ENCODE measurements at regions not wholly inside any gene's neighbourhood (a gene's known extent, or its start where the extent isn't known, plus 50 kb on each side); places are given as distances from the start of the nearest gene placed in this dataset.

- H3K27ac ChIP-seq (ENCODE audit: insufficient read depth, low read depth, low read length, poor library complexity, severe bottlenecking), result no peak overlapping the region
- H3K4me1 ChIP-seq (ENCODE audit: control insufficient read depth, insufficient read depth, low read length), result no peaks in the 10 kb centered on the region
- WGBS, 2 experiments, result 92 to 99% methylated on average over 1 to 2 of the region's 2 CpGs
- no peaks in the 10 kb centered on the region for H3K36me3 ChIP-seq (ENCODE audit: control insufficient read depth, insufficient read depth, low read length)
- no peaks in the 10 kb centered on the region for H3K27me3 ChIP-seq (ENCODE audit: control insufficient read depth, insufficient read depth, low read length, poor library complexity, severe bottlenecking)
- H3K9me3 ChIP-seq (ENCODE audit: control insufficient read depth, low read length), result no peaks in the 10 kb centered on the region
- H3K4me3 ChIP-seq (ENCODE audit: insufficient read depth, low read depth, low read length), result no peak overlapping the region
These were observed 472.8 kb downstream of the CCDC171 start for GRCh38 chr9:16025627-16026026.

DNA sequence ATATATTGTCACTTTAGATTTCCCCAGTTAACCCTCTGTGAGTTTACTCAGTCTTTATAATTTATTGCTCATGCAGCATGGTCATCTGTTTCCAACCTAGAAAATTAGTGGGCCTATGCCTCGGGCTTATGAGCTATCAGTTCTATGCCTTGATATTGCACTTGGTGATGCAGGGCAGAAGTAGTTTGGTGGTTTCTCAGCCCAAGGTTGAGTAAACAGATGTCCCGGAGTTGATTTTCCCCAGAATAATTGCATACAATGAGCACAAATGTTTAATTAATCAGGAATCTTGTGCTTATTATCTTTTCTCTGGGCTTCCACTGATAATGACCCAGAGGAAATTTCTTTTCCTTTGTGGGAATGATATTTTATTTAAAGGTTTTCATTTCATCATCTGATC is 474.0 kb downstream of the CCDC171 start:
- WGBS, 2 experiments, result 97 to 100% methylated on average over 2 of the region's 2 CpGs
- Histone ChIP-seq H3K9me3 (ENCODE audit: control insufficient read depth, low read length) (no peaks in the 10 kb centered on the region), H3K27me3 (ENCODE audit: control insufficient read depth, insufficient read depth, low read length, poor library complexity, severe bottlenecking) (no peaks in the 10 kb centered on the region), H3K4me1 (ENCODE audit: control insufficient read depth, insufficient read depth, low read length) (no peaks in the 10 kb centered on the region), H3K4me3 (ENCODE audit: insufficient read depth, low read depth, low read length) (no peak overlapping the region), H3K36me3 (ENCODE audit: control insufficient read depth, insufficient read depth, low read length) (no peaks in the 10 kb centered on the region), H3K27ac (ENCODE audit: insufficient read depth, low read depth, low read length, poor library complexity, severe bottlenecking) (no peak overlapping the region)

DNA sequence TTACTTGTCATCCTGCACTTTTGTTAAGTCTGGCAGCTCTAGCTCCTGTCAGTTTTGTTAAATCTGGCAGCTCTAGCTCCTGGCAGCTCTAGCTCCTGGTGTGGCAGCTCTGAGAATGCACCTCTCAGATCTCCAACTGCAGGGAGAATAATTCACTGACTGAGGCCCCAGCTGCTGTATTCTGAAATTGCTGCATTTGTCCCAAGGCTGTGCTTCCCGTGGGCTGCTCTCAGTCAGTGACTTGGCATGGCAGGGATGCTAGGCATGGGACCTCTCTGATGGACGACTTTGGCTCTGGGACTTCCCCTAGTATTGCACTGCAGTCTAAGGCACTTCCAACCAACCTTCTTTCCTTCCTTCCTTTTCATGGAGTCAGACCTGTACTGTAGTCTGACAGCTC is 475.7 kb downstream of the CCDC171 start:
- no peak overlapping the region for H3K4me3 ChIP-seq (ENCODE audit: insufficient read depth, low read depth, low read length)
- no peaks in the 10 kb centered on the region for H3K4me1 ChIP-seq (ENCODE audit: control insufficient read depth, insufficient read depth, low read length)
- H3K9me3 ChIP-seq (ENCODE audit: control insufficient read depth, low read length), result no peaks in the 10 kb centered on the region
- H3K27me3 ChIP-seq (ENCODE audit: control insufficient read depth, insufficient read depth, low read length, poor library complexity, severe bottlenecking), result no peaks in the 10 kb centered on the region
- no peak overlapping the region for H3K27ac ChIP-seq (ENCODE audit: insufficient read depth, low read depth, low read length, poor library complexity, severe bottlenecking)
- WGBS, 2 experiments, result 83 to 89% methylated on average over 2 of the region's 2 CpGs
- no peaks in the 10 kb centered on the region for H3K36me3 ChIP-seq (ENCODE audit: control insufficient read depth, insufficient read depth, low read length)

DNA sequence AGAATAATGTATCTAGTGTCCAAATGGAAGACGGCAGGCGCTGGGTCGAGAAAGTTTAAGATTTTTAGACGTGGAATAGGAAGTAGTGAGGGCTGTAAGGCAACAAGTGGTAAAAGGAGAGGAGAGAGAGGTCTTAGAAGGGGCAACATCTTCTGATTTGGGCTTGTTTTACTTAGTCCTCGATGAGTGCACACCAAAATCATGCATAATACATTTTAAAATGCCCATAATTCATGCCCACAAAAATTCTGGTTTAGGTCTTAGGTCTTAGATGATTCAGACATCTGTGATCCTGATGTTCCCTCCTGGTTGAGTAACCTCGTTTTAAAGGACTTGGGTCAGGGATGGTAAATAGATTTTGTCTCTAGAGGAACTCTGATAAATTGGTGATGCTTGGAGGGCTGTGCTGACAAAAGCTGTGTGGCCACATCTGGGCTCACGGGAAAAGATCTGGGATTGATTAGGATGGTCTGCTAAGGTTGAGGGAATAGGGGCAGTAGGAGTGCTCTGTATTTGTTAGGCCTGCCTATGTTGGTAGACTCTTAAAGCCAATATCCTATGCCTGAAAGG is 476.3 kb downstream of the CCDC171 start:
- H3K27ac ChIP-seq (ENCODE audit: insufficient read depth, low read depth, low read length, poor library complexity, severe bottlenecking), result no peak overlapping the region
- H3K27me3 ChIP-seq (ENCODE audit: control insufficient read depth, insufficient read depth, low read length, poor library complexity, severe bottlenecking), result no peaks in the 10 kb centered on the region
- no peak overlapping the region for H3K4me3 ChIP-seq (ENCODE audit: insufficient read depth, low read depth, low read length)
- H3K4me1 ChIP-seq (ENCODE audit: control insufficient read depth, insufficient read depth, low read length), result no peaks in the 10 kb centered on the region
- WGBS, 2 experiments, result 93 to 94% methylated on average over 6 to 7 of the region's 7 CpGs
- no peaks in the 10 kb centered on the region for H3K36me3 ChIP-seq (ENCODE audit: control insufficient read depth, insufficient read depth, low read length)
- no peaks in the 10 kb centered on the region for H3K9me3 ChIP-seq (ENCODE audit: control insufficient read depth, low read length)

- H3K4me3 ChIP-seq (ENCODE audit: insufficient read depth, low read depth, low read length), result no peak overlapping the region
- WGBS, 2 experiments, result 88 to 91% methylated on average over 2 to 3 of the region's 3 CpGs
- H3K27ac ChIP-seq (ENCODE audit: insufficient read depth, low read depth, low read length, poor library complexity, severe bottlenecking), result no peak overlapping the region
- H3K27me3 ChIP-seq (ENCODE audit: control insufficient read depth, insufficient read depth, low read length, poor library complexity, severe bottlenecking), result no peaks in the 10 kb centered on the region
- no peaks in the 10 kb centered on the region for H3K4me1 ChIP-seq (ENCODE audit: control insufficient read depth, insufficient read depth, low read length)
- no peaks in the 10 kb centered on the region for H3K9me3 ChIP-seq (ENCODE audit: control insufficient read depth, low read length)
- H3K36me3 ChIP-seq (ENCODE audit: control insufficient read depth, insufficient read depth, low read length), result no peaks in the 10 kb centered on the region
These were observed 477.0 kb downstream of the CCDC171 start for GRCh38 chr9:16029796-16030363.

GRCh38 chr9:16030528-16031185 is 477.8 kb downstream of the CCDC171 start:
- Histone ChIP-seq H3K36me3 (ENCODE audit: control insufficient read depth, insufficient read depth, low read length) (no peaks in the 10 kb centered on the region), H3K4me3 (ENCODE audit: insufficient read depth, low read depth, low read length) (no peak overlapping the region), H3K9me3 (ENCODE audit: control insufficient read depth, low read length) (no peaks in the 10 kb centered on the region), H3K27me3 (ENCODE audit: control insufficient read depth, insufficient read depth, low read length, poor library complexity, severe bottlenecking) (no peaks in the 10 kb centered on the region), H3K4me1 (ENCODE audit: control insufficient read depth, insufficient read depth, low read length) (no peaks in the 10 kb centered on the region), H3K27ac (ENCODE audit: insufficient read depth, low read depth, low read length, poor library complexity, severe bottlenecking) (no peak overlapping the region)
- 88 to 89% methylated on average over 8 of the region's 8 CpGs for WGBS, 2 experiments

DNA sequence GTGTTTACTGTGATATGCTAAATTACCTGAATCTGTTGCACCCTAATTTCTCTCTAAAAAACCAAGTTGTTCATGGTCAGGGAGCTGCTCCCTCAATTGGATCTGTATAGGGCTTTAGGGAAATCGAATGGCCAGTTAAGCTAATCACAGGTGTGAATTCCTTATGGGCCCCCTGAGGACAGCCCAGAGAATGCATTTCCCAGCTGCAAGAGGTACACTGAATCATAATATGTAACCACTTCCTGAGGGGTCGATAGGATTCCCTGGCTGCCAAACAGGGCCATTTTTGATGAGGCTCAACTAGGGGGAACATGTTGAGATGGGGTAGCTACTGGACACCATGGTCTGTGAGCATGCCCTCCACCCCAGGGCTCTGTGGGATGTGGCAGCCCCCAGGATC is 478.6 kb downstream of the CCDC171 start:
- no peak overlapping the region for H3K27ac ChIP-seq (ENCODE audit: insufficient read depth, low read depth, low read length, poor library complexity, severe bottlenecking)
- no peaks in the 10 kb centered on the region for H3K4me1 ChIP-seq (ENCODE audit: control insufficient read depth, insufficient read depth, low read length)
- 78 to 79% methylated on average over 2 of the region's 2 CpGs for WGBS, 2 experiments
- no peaks in the 10 kb centered on the region for H3K9me3 ChIP-seq (ENCODE audit: control insufficient read depth, low read length)
- no peaks in the 10 kb centered on the region for H3K27me3 ChIP-seq (ENCODE audit: control insufficient read depth, insufficient read depth, low read length, poor library complexity, severe bottlenecking)
- H3K36me3 ChIP-seq (ENCODE audit: control insufficient read depth, insufficient read depth, low read length), result no peaks in the 10 kb centered on the region
- no peak overlapping the region for H3K4me3 ChIP-seq (ENCODE audit: insufficient read depth, low read depth, low read length)

DNA sequence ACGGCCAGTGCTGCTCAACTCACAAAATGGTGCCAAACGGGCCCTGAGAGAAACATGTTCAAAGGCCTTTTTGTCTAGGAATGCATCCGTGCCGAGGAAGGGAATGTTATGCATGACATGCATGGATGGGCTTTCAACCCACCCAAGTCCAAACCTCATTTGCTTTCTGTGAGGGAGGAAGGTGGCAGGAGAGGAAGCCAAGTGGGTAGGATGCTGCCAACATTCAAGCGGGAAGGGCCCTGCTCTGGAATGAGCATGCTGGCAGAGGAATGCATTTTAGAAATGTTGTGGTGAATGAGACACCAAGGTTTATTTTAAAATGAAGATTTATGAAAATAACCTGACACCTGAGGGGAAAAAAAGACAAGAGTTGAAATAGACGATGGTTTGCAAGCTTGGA is 479.1 kb downstream of the CCDC171 start:
- Histone ChIP-seq H3K4me3 (ENCODE audit: insufficient read depth, low read depth, low read length) (no peak overlapping the region), H3K27ac (ENCODE audit: insufficient read depth, low read depth, low read length, poor library complexity, severe bottlenecking) (no peak overlapping the region), H3K36me3 (ENCODE audit: control insufficient read depth, insufficient read depth, low read length) (no peaks in the 10 kb centered on the region), H3K9me3 (ENCODE audit: control insufficient read depth, low read length) (no peaks in the 10 kb centered on the region), H3K4me1 (ENCODE audit: control insufficient read depth, insufficient read depth, low read length) (no peaks in the 10 kb centered on the region), H3K27me3 (ENCODE audit: control insufficient read depth, insufficient read depth, low read length, poor library complexity, severe bottlenecking) (no peaks in the 10 kb centered on the region)
- 93 to 95% methylated on average over 6 of the region's 6 CpGs for WGBS, 2 experiments

DNA sequence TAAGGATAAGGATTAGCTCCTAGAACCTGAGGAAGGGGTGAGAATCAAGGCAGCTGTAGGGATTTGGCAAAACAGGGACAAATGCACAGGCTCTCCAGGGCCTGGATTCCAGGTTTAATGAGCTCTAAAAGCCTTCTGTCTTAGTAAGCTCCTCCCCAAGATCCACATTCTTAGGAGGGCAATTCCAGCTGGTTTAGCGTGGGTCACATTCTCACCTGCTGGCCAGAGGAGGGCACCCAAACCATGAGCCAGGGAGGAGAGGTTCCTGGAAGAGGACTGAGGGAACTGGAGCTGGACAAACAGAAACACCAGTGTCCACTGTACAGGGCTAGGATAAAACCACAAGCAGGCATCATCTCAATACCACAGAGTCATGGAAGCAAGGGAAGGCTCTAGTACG is 480.0 kb downstream of the CCDC171 start:
- H3K4me3 ChIP-seq (ENCODE audit: insufficient read depth, low read depth, low read length), result no peak overlapping the region
- 81 to 89% methylated on average over 2 of the region's 2 CpGs for WGBS, 2 experiments

GRCh38 chr9:16033253-16033652 is 480.4 kb downstream of the CCDC171 start:
- WGBS, 2 experiments, result 91 to 92% methylated on average over 13 of the region's 14 CpGs
- H3K4me3 ChIP-seq (ENCODE audit: insufficient read depth, low read depth, low read length), result no peak overlapping the region

More for the DNA sequence above, 480.0 kb downstream of the CCDC171 start:
- Histone ChIP-seq H3K36me3 (ENCODE audit: control insufficient read depth, insufficient read depth, low read length) (no peaks in the 10 kb centered on the region), H3K27ac (ENCODE audit: insufficient read depth, low read depth, low read length, poor library complexity, severe bottlenecking) (no peak overlapping the region), H3K4me1 (ENCODE audit: control insufficient read depth, insufficient read depth, low read length) (no peaks in the 10 kb centered on the region), H3K9me3 (ENCODE audit: control insufficient read depth, low read length) (no peaks in the 10 kb centered on the region), H3K27me3 (ENCODE audit: control insufficient read depth, insufficient read depth, low read length, poor library complexity, severe bottlenecking) (no peaks in the 10 kb centered on the region)

More at GRCh38 chr9:16033253-16033652, 480.4 kb downstream of the CCDC171 start:
- Histone ChIP-seq H3K36me3 (ENCODE audit: control insufficient read depth, insufficient read depth, low read length) (no peaks in the 10 kb centered on the region), H3K9me3 (ENCODE audit: control insufficient read depth, low read length) (no peaks in the 10 kb centered on the region), H3K4me1 (ENCODE audit: control insufficient read depth, insufficient read depth, low read length) (no peaks in the 10 kb centered on the region), H3K27me3 (ENCODE audit: control insufficient read depth, insufficient read depth, low read length, poor library complexity, severe bottlenecking) (no peaks in the 10 kb centered on the region), H3K27ac (ENCODE audit: insufficient read depth, low read depth, low read length, poor library complexity, severe bottlenecking) (no peak overlapping the region)

All from ectodermal cell (in vitro differentiated cells).